OCI-LY1 (cell line): ENCODE measurements at regions not wholly inside any gene's neighbourhood (a gene's known extent, or its start where the extent isn't known, plus 50 kb on each side); places are given as distances from the start of the nearest gene placed in this dataset.

Experiments used
- EZH2 ChIP-seq: fragments of 200-600 bp; sonication (generic), shearing (Covaris generic); IDR thresholded peaks from 2 replicates; pipeline ENCODE4 v1.8.0; 2017; ENCODE audit warnings: borderline replicate concordance, mixed run types, mild to moderate bottlenecking, antibody characterized with exemption, low read length, moderate library complexity, mixed read lengths
- TF ChIP-seq, protein P1 (sequence below): fragments of 200-600 bp; sonication (generic), shearing (Covaris generic); IDR thresholded peaks from 2 replicates; pipeline ENCODE4 v1.5.1; 2017; ENCODE audit warnings: mild to moderate bottlenecking, antibody characterized with exemption, low read length, moderate library complexity, mixed read lengths

DNA sequence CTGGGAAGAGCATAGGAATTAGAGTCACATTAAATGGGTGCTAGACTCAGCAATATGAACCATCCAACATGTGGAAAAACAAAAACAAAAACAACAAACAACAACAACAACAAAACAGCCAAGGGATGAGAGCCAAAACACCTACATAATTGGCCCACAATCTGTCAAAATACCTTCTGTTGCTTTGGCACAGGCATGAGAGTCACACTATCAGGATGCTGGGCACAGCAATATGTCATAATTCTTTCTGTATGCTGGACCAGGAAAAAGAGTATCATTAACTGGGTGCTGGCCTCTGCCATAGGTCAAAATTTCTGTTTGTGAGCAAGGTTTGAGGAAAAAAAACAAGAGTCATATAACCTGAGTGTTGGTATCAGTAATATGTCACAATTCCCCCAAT lies 979.1 kb upstream of the TSPY4 start:
- TF ChIP-seq, protein P1, sequence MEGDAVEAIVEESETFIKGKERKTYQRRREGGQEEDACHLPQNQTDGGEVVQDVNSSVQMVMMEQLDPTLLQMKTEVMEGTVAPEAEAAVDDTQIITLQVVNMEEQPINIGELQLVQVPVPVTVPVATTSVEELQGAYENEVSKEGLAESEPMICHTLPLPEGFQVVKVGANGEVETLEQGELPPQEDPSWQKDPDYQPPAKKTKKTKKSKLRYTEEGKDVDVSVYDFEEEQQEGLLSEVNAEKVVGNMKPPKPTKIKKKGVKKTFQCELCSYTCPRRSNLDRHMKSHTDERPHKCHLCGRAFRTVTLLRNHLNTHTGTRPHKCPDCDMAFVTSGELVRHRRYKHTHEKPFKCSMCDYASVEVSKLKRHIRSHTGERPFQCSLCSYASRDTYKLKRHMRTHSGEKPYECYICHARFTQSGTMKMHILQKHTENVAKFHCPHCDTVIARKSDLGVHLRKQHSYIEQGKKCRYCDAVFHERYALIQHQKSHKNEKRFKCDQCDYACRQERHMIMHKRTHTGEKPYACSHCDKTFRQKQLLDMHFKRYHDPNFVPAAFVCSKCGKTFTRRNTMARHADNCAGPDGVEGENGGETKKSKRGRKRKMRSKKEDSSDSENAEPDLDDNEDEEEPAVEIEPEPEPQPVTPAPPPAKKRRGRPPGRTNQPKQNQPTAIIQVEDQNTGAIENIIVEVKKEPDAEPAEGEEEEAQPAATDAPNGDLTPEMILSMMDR, result no peak
- no peak for TF ChIP-seq EZH2
